ENCODE measurements at regions not wholly inside any gene's neighbourhood (a gene's known extent, or its start where the extent isn't known, plus 50 kb on each side); places are given as distances from the start of the nearest gene placed in this dataset.

- Histone ChIP-seq H3K36me3 (ENCODE audit: control insufficient read depth, insufficient read depth, low read length) (no peaks in the 10 kb centered on the region), H3K79me2 (no peaks in the 10 kb centered on the region), H3K4me2 (ENCODE audit: low read length) (no peak overlapping the region), H3K4me1 (no peaks in the 10 kb centered on the region), H3K27me3 (ENCODE audit: control insufficient read depth, insufficient read depth, low read length) (no peaks in the 10 kb centered on the region), H3K27ac (no peak overlapping the region), H3K9me3 (ENCODE audit: control insufficient read depth, low read length) (no peaks in the 10 kb centered on the region), H2AFZ (no peak overlapping the region), H3K9ac (no peak overlapping the region), H3K4me3 (ENCODE audit: low read depth, low read length) (no peak overlapping the region)
- TF ChIP-seq CTCF (IDR thresholded peaks at IDR 0.05) = no peak
These were observed 61.0 kb upstream of the DAPK1 start for GRCh38 chr9:87436716-87437115.

GRCh38 chr9:87437966-87438365 is 59.7 kb upstream of the DAPK1 start:
- Histone ChIP-seq H3K36me3 (ENCODE audit: control insufficient read depth, insufficient read depth, low read length) (no peaks in the 10 kb centered on the region), H3K9ac (no peak overlapping the region), H3K27ac (no peak overlapping the region), H3K4me1 (no peaks in the 10 kb centered on the region), H3K9me3 (ENCODE audit: control insufficient read depth, low read length) (no peaks in the 10 kb centered on the region), H3K4me2 (ENCODE audit: low read length) (no peak overlapping the region), H3K79me2 (no peaks in the 10 kb centered on the region), H3K4me3 (ENCODE audit: low read depth, low read length) (no peak overlapping the region), H3K27me3 (ENCODE audit: control insufficient read depth, insufficient read depth, low read length) (no peaks in the 10 kb centered on the region), H2AFZ (no peak overlapping the region)
- TF ChIP-seq CTCF (IDR thresholded peaks at IDR 0.05) = no peak

- TF ChIP-seq CTCF (IDR thresholded peaks at IDR 0.05) = no peak
- Histone ChIP-seq H3K4me2 (ENCODE audit: low read length) (no peak overlapping the region), H2AFZ (no peak overlapping the region), H3K9ac (no peak overlapping the region), H3K27me3 (ENCODE audit: control insufficient read depth, insufficient read depth, low read length) (no peaks in the 10 kb centered on the region), H3K79me2 (no peaks in the 10 kb centered on the region), H3K27ac (no peak overlapping the region), H3K4me3 (ENCODE audit: low read depth, low read length) (no peak overlapping the region), H3K36me3 (ENCODE audit: control insufficient read depth, insufficient read depth, low read length) (no peaks in the 10 kb centered on the region), H3K9me3 (ENCODE audit: control insufficient read depth, low read length) (no peaks in the 10 kb centered on the region), H3K4me1 (no peaks in the 10 kb centered on the region)
These were observed 56.4 kb upstream of the DAPK1 start for GRCh38 chr9:87441251-87441650.

GRCh38 chr9:87442451-87442850 is 55.2 kb upstream of the DAPK1 start:
- Histone ChIP-seq H3K9ac (no peak overlapping the region), H3K4me2 (ENCODE audit: low read length) (no peak overlapping the region), H3K4me1 (no peaks in the 10 kb centered on the region), H3K9me3 (ENCODE audit: control insufficient read depth, low read length) (no peaks in the 10 kb centered on the region), H3K79me2 (no peaks in the 10 kb centered on the region), H3K36me3 (ENCODE audit: control insufficient read depth, insufficient read depth, low read length) (no peaks in the 10 kb centered on the region), H3K27ac (no peak overlapping the region), H3K27me3 (ENCODE audit: control insufficient read depth, insufficient read depth, low read length) (no peaks in the 10 kb centered on the region), H3K4me3 (ENCODE audit: low read depth, low read length) (no peak overlapping the region), H2AFZ (no peak overlapping the region)
- TF ChIP-seq CTCF (IDR thresholded peaks at IDR 0.05) = no peak

- H2AFZ ChIP-seq = no peak overlapping the region
- no peaks in the 10 kb centered on the region for H3K36me3 ChIP-seq (ENCODE audit: control insufficient read depth, insufficient read depth, low read length)
- no peak overlapping the region for H3K9ac ChIP-seq
- no peaks in the 10 kb centered on the region for H3K9me3 ChIP-seq (ENCODE audit: control insufficient read depth, low read length)
- H3K79me2 ChIP-seq = no peaks in the 10 kb centered on the region
- TF ChIP-seq CTCF (IDR thresholded peaks at IDR 0.05) = no peak
- H3K27me3 ChIP-seq (ENCODE audit: control insufficient read depth, insufficient read depth, low read length) = no peaks in the 10 kb centered on the region
- H3K4me2 ChIP-seq (ENCODE audit: low read length) = no peak overlapping the region
- no peaks in the 10 kb centered on the region for H3K4me1 ChIP-seq
- H3K27ac ChIP-seq = no peak overlapping the region
- H3K4me3 ChIP-seq (ENCODE audit: low read depth, low read length) = no peak overlapping the region
These were observed 54.7 kb upstream of the DAPK1 start for GRCh38 chr9:87443006-87443405.
